ENCODE measurements at regions not wholly inside any gene's neighbourhood (a gene's known extent, or its start where the extent isn't known, plus 50 kb on each side); places are given as distances from the start of the nearest gene placed in this dataset.

DNA sequence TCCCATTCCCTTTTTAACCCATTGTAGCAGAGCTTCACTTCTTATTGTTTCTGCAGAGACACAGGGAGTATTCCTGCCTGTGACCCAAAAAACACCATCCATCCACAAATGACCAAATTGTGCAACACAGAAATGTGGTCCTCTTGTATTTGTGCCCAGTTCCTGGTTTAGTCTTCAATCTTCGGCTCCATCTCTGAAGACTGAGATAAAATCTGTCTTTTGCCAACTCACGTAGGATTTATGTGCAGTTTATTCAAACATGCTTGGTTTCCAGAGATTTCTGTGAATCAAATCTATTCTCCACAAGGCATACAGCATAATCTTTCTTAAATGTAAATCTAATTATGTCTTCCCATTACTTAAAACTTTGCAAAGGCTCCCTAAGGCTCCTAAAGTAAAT, 307.0 kb downstream of the AASDHPPT start:
- TF ChIP-seq GABPA (IDR thresholded peaks at IDR 0.05 in 1 of 2, conservative IDR thresholded peaks at IDR 0.05 in 1 of 2) = no peak
- TF ChIP-seq, protein P1, sequence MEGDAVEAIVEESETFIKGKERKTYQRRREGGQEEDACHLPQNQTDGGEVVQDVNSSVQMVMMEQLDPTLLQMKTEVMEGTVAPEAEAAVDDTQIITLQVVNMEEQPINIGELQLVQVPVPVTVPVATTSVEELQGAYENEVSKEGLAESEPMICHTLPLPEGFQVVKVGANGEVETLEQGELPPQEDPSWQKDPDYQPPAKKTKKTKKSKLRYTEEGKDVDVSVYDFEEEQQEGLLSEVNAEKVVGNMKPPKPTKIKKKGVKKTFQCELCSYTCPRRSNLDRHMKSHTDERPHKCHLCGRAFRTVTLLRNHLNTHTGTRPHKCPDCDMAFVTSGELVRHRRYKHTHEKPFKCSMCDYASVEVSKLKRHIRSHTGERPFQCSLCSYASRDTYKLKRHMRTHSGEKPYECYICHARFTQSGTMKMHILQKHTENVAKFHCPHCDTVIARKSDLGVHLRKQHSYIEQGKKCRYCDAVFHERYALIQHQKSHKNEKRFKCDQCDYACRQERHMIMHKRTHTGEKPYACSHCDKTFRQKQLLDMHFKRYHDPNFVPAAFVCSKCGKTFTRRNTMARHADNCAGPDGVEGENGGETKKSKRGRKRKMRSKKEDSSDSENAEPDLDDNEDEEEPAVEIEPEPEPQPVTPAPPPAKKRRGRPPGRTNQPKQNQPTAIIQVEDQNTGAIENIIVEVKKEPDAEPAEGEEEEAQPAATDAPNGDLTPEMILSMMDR (IDR thresholded peaks at IDR 0.05; ENCODE audit: low read depth, low read length, missing input control) = no peak
- no peak for TF ChIP-seq RXRA (IDR thresholded peaks at IDR 0.05)
- TF ChIP-seq, protein P2, sequence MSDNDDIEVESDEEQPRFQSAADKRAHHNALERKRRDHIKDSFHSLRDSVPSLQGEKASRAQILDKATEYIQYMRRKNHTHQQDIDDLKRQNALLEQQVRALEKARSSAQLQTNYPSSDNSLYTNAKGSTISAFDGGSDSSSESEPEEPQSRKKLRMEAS (IDR thresholded peaks at IDR 0.05) = no peak
- TF ChIP-seq, protein P3, sequence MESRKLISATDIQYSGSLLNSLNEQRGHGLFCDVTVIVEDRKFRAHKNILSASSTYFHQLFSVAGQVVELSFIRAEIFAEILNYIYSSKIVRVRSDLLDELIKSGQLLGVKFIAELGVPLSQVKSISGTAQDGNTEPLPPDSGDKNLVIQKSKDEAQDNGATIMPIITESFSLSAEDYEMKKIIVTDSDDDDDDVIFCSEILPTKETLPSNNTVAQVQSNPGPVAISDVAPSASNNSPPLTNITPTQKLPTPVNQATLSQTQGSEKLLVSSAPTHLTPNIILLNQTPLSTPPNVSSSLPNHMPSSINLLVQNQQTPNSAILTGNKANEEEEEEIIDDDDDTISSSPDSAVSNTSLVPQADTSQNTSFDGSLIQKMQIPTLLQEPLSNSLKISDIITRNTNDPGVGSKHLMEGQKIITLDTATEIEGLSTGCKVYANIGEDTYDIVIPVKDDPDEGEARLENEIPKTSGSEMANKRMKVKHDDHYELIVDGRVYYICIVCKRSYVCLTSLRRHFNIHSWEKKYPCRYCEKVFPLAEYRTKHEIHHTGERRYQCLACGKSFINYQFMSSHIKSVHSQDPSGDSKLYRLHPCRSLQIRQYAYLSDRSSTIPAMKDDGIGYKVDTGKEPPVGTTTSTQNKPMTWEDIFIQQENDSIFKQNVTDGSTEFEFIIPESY (IDR thresholded peaks at IDR 0.05) = no peak
- no peak for TF ChIP-seq TAF1 (conservative IDR thresholded peaks at IDR 0.05)
- TF ChIP-seq, protein P4, sequence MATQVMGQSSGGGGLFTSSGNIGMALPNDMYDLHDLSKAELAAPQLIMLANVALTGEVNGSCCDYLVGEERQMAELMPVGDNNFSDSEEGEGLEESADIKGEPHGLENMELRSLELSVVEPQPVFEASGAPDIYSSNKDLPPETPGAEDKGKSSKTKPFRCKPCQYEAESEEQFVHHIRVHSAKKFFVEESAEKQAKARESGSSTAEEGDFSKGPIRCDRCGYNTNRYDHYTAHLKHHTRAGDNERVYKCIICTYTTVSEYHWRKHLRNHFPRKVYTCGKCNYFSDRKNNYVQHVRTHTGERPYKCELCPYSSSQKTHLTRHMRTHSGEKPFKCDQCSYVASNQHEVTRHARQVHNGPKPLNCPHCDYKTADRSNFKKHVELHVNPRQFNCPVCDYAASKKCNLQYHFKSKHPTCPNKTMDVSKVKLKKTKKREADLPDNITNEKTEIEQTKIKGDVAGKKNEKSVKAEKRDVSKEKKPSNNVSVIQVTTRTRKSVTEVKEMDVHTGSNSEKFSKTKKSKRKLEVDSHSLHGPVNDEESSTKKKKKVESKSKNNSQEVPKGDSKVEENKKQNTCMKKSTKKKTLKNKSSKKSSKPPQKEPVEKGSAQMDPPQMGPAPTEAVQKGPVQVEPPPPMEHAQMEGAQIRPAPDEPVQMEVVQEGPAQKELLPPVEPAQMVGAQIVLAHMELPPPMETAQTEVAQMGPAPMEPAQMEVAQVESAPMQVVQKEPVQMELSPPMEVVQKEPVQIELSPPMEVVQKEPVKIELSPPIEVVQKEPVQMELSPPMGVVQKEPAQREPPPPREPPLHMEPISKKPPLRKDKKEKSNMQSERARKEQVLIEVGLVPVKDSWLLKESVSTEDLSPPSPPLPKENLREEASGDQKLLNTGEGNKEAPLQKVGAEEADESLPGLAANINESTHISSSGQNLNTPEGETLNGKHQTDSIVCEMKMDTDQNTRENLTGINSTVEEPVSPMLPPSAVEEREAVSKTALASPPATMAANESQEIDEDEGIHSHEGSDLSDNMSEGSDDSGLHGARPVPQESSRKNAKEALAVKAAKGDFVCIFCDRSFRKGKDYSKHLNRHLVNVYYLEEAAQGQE (IDR thresholded peaks at IDR 0.05) = no peak
- TF ChIP-seq YY1 (IDR thresholded peaks at IDR 0.05) = no peak
- no peak for TF ChIP-seq FOXA1 (IDR thresholded peaks at IDR 0.05)
- TF ChIP-seq EGR1 (IDR thresholded peaks at IDR 0.05; ENCODE audit: low read depth in 2 of 2) = no peak
- TF ChIP-seq RAD21 (IDR thresholded peaks at IDR 0.05) = no peak
